Urinary bladder (tissue), 3 donors: ENCODE measurements at regions not wholly inside any gene's neighbourhood (a gene's known extent, or its start where the extent isn't known, plus 50 kb on each side); places are given as distances from the start of the nearest gene placed in this dataset.

Experiments used
- DNase-seq: peaks from one replicate; pipeline ENCODE4 v3.0.0-alpha.2; 2015; ENCODE audit errors: extremely low spot score
- H3K27ac ChIP-seq: one replicate; pipeline ENCODE4 v1.5.1; 2013; ENCODE audit warnings: low read depth, mild to moderate bottlenecking, moderate library complexity
- H3K36me3 ChIP-seq: one replicate; pipeline ENCODE4 v1.6.1; 2013; ENCODE audit warnings: mild to moderate bottlenecking, moderate library complexity; ENCODE audit not compliant: insufficient read depth
- H3K4me1 ChIP-seq: one replicate; pipeline ENCODE4 v1.6.1; 2013; ENCODE audit warnings: mild to moderate bottlenecking, moderate library complexity; ENCODE audit not compliant: insufficient read depth
- H3K4me3 ChIP-seq: one replicate; pipeline ENCODE4 v1.5.1; 2013; ENCODE audit warnings: low read depth, low read length
- WGBS: extraction: QIAGEN DNeasy Blood & Tissue Kit; methylation state at CpG from one replicate; pipeline ENCODE4 v1.1.7; 2013; 5-methylcytosine and 5-hydroxymethylcytosine counted together
- donor health status: healthy with polysubstance abuse.
- donor health status: healthy.

GRCh38 chr9:20031836-20032235 lies 243.0 kb upstream of the SLC24A2 start:
- Histone ChIP-seq H3K4me1 (no peaks in the 10 kb centered on the region), H3K4me3 (no peak overlapping the region), H3K36me3 (no peaks in the 10 kb centered on the region), H3K27ac (no peak overlapping the region)
- 83% methylated on average over 6 of the region's 6 CpGs for WGBS
- no peak for DNase-seq

- Histone ChIP-seq H3K4me3 (no peak overlapping the region), H3K27ac (no peak overlapping the region), H3K36me3 (no peaks in the 10 kb centered on the region), H3K4me1 (no peaks in the 10 kb centered on the region)
- DNase-seq, result no peak
- 90% methylated on average over 2 of the region's 2 CpGs for WGBS
Measured at GRCh38 chr9:20030671-20031070, 241.8 kb upstream of the SLC24A2 start.

GRCh38 chr9:20030221-20030620 lies 241.4 kb upstream of the SLC24A2 start:
- H3K4me1 ChIP-seq, result no peaks in the 10 kb centered on the region
- no peak for DNase-seq
- WGBS, result 90% methylated on average over 4 of the region's 4 CpGs
- H3K36me3 ChIP-seq, result no peaks in the 10 kb centered on the region
- no peak overlapping the region for H3K27ac ChIP-seq
- no peak overlapping the region for H3K4me3 ChIP-seq

GRCh38 chr9:20028849-20029231 lies 240.0 kb upstream of the SLC24A2 start:
- 45% methylated on average over 5 of the region's 5 CpGs for WGBS
- Histone ChIP-seq H3K36me3 (no peaks in the 10 kb centered on the region), H3K4me3 (no peak overlapping the region), H3K4me1 (no peaks in the 10 kb centered on the region), H3K27ac (no peak overlapping the region)
- no peak for DNase-seq

DNA sequence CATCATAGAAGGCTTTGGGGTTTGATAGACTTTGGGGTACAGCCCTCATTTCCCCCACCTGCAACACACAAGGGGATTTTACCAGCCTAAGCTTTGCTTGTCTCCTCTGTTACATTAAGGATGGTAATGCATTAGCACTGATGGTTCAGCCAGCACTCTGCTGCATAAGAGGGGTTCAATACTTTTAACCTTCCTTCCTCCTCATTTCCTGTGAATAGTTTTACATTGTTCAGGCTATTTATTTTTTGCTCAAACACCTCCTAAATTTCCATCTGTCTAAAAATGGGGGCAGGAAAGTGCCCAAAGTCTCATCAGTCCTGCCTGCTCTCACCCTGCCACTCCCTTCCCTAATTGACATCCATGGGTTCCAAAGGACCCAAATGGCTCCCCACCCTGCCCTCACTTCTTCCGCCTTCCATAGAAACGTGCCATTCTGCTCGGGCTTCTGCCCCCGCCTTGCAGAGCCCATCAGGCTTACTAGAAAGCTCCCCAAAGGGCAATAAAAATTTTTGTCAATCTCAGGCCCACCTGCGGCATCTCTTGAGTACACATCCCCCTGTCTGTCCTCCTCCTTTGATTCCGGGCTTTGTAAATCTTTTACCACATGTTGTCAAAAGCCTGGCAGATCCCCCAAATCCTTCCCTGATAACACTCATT lies 239.5 kb upstream of the SLC24A2 start:
- H3K4me1 ChIP-seq, result no peaks in the 10 kb centered on the region
- no peak for DNase-seq
- H3K36me3 ChIP-seq, result no peaks in the 10 kb centered on the region
- no peak overlapping the region for H3K27ac ChIP-seq
- WGBS, result 44% methylated on average over 6 of the region's 6 CpGs
- no peak overlapping the region for H3K4me3 ChIP-seq

- H3K27ac ChIP-seq, result no peak overlapping the region
- no peak for DNase-seq
- H3K4me3 ChIP-seq, result no peak overlapping the region
Measured at GRCh38 chr9:20023961-20024571, 235.2 kb upstream of the SLC24A2 start.

GRCh38 chr9:20023210-20023905 lies 234.5 kb upstream of the SLC24A2 start:
- no peaks in the 10 kb centered on the region for H3K36me3 ChIP-seq
- no peaks in the 10 kb centered on the region for H3K4me1 ChIP-seq
- WGBS, result 86% methylated on average over 1 of the region's 1 CpG
- H3K27ac ChIP-seq, result no peak overlapping the region
- no peak for DNase-seq
- H3K4me3 ChIP-seq, result no peak overlapping the region

More at GRCh38 chr9:20023961-20024571, 235.2 kb upstream of the SLC24A2 start:
- Histone ChIP-seq H3K4me1 (no peaks in the 10 kb centered on the region), H3K36me3 (no peaks in the 10 kb centered on the region)
- 40% methylated on average over 8 of the region's 8 CpGs for WGBS

DNA sequence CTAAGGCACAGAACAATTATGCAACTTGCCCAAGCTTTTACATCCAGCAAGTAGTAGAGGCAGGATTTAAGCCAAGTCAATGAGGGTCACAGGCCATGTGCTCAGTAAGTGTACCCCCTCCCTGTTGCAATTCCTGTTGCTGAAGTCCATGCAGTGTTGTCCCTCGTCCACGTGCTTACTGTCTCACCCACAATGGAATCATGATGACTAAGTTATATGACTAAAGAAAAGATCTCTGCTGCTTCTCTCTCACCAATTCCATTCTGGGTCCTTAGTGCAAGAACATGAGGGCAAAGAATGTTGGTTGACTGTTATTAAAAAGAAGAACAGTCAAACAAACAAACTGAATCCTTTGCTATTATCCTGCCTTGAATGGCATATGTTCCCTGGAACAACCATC lies 233.6 kb upstream of the SLC24A2 start:
- H3K27ac ChIP-seq, result no peak overlapping the region
- no peak for DNase-seq
- no peaks in the 10 kb centered on the region for H3K36me3 ChIP-seq
- no peak overlapping the region for H3K4me3 ChIP-seq
- H3K4me1 ChIP-seq, result no peaks in the 10 kb centered on the region
- 84% methylated on average over 2 of the region's 2 CpGs for WGBS

GRCh38 chr9:20016611-20017010 lies 227.8 kb upstream of the SLC24A2 start:
- no peak overlapping the region for H3K4me3 ChIP-seq
- DNase-seq, result no peak
- 83% methylated on average over 1 of the region's 1 CpG for WGBS
- no peaks in the 10 kb centered on the region for H3K4me1 ChIP-seq
- no peaks in the 10 kb centered on the region for H3K36me3 ChIP-seq
- H3K27ac ChIP-seq, result no peak overlapping the region

DNA sequence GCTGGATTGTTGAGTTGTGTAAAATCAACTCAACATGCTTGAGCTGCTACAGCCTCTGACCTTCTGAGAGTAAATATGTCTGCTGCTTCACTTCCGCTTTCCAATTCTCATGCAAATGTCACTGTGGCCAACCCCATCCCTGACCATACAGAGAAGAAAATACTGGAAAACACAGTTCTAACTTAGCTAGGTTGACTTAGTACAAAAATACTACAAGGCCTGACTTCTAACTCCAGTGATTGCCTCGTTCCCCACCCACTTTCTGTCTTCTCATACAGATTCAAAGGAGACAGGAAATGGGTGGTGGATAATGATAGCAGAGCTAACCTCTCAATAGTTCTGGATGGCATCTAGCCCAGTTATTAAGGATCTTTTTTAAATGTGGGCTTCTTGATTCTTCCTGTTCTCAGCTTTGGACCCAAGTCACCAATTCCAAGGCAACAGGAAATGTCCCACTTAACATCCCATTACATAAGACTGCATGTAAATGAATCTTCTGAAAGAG lies 226.6 kb upstream of the SLC24A2 start:
- 78% methylated on average over 2 of the region's 2 CpGs for WGBS
- Histone ChIP-seq H3K27ac (no peak overlapping the region), H3K4me3 (no peak overlapping the region), H3K36me3 (no peaks in the 10 kb centered on the region), H3K4me1 (no peaks in the 10 kb centered on the region)
- DNase-seq, result no peak

GRCh38 chr9:20014168-20014567 lies 225.3 kb upstream of the SLC24A2 start:
- no peak for DNase-seq
- WGBS, result 72% methylated on average over 4 of the region's 4 CpGs
- H3K4me1 ChIP-seq, result no peaks in the 10 kb centered on the region
- H3K4me3 ChIP-seq, result no peak overlapping the region
- no peaks in the 10 kb centered on the region for H3K36me3 ChIP-seq
- no peak overlapping the region for H3K27ac ChIP-seq

GRCh38 chr9:20012232-20012631 lies 223.4 kb upstream of the SLC24A2 start:
- Histone ChIP-seq H3K27ac (no peak overlapping the region), H3K36me3 (no peaks in the 10 kb centered on the region), H3K4me3 (no peak overlapping the region), H3K4me1 (no peaks in the 10 kb centered on the region)
- no peak for DNase-seq
- 98% methylated on average over 3 of the region's 3 CpGs for WGBS

- H3K36me3 ChIP-seq, result no peaks in the 10 kb centered on the region
- no peaks in the 10 kb centered on the region for H3K4me1 ChIP-seq
- DNase-seq, result no peak
- H3K27ac ChIP-seq, result no peak overlapping the region
- no peak overlapping the region for H3K4me3 ChIP-seq
- WGBS, result 94% methylated on average over 2 of the region's 2 CpGs
Measured at GRCh38 chr9:20009606-20010005, 220.8 kb upstream of the SLC24A2 start.

GRCh38 chr9:20002011-20002410 lies 213.2 kb upstream of the SLC24A2 start:
- Histone ChIP-seq H3K27ac (no peak overlapping the region), H3K36me3 (no peaks in the 10 kb centered on the region), H3K4me1 (no peaks in the 10 kb centered on the region), H3K4me3 (no peak overlapping the region)
- 95% methylated on average over 2 of the region's 2 CpGs for WGBS
- DNase-seq, result no peak
